H9 (cell line): ENCODE measurements at regions not wholly inside any gene's neighbourhood (a gene's known extent, or its start where the extent isn't known, plus 50 kb on each side); places are given as distances from the start of the nearest gene placed in this dataset.

ENCODE experiments used
- DNase-seq: peaks from one replicate; pipeline ENCODE4 v3.0.0-alpha.2; 2017
- H2AFZ ChIP-seq: one replicate; pipeline ENCODE4 v1.6.1; 2013; ENCODE audit warnings: mild to moderate bottlenecking, low read length, control low read depth, moderate library complexity
- H2AK5ac ChIP-seq: 2 replicates; pipeline ENCODE4 v1.6.1; 2013; ENCODE audit warnings: low read length, control low read depth, mixed read lengths; ENCODE audit not compliant: insufficient read length
- H2BK120ac ChIP-seq: one replicate; pipeline ENCODE4 v1.6.1; 2013; ENCODE audit warnings: low read depth, mild to moderate bottlenecking, low read length, control low read depth, inconsistent platforms; ENCODE audit not compliant: poor library complexity, severe bottlenecking
- H2BK12ac ChIP-seq: 2 replicates; pipeline ENCODE4 v1.6.1; 2013; ENCODE audit warnings: low read length, control low read depth, mixed read lengths, low read depth; ENCODE audit not compliant: insufficient read length
- H2BK15ac ChIP-seq: 2 replicates; pipeline ENCODE4 v1.6.1; 2013; ENCODE audit warnings: low read depth, low read length, control low read depth
- H2BK20ac ChIP-seq: one replicate; pipeline ENCODE4 v1.6.1; 2013; ENCODE audit warnings: low read depth, mild to moderate bottlenecking, low read length, control low read depth, inconsistent platforms; ENCODE audit not compliant: poor library complexity, severe bottlenecking
- H2BK5ac ChIP-seq: 2 replicates; pipeline ENCODE4 v1.6.1; 2013; ENCODE audit warnings: low read length, control low read depth, mixed read lengths; ENCODE audit not compliant: insufficient read length
- H3K14ac ChIP-seq: 2 replicates; pipeline ENCODE4 v1.6.1; 2013; ENCODE audit warnings: low read length, control low read depth; ENCODE audit not compliant: insufficient read depth
- H3K18ac ChIP-seq: 2 replicates; pipeline ENCODE4 v1.6.1; 2013; ENCODE audit warnings: low read depth, mild to moderate bottlenecking, mixed read lengths, low read length, control low read depth; ENCODE audit not compliant: insufficient read length
- H3K23ac ChIP-seq: 2 replicates; pipeline ENCODE4 v1.6.1; 2013; ENCODE audit warnings: low read length, control low read depth, mixed read lengths, low read depth; ENCODE audit not compliant: insufficient read length
- H3K23me2 ChIP-seq: 2 replicates; pipeline ENCODE4 v1.6.1; 2013; ENCODE audit warnings: low read depth, mild to moderate bottlenecking, mixed read lengths, low read length, control low read depth; ENCODE audit not compliant: insufficient read length, poor library complexity, severe bottlenecking
- H3K27ac ChIP-seq: 2 replicates; pipeline ENCODE4 v1.5.1; 2013; ENCODE audit warnings: low read length, control low read depth, mixed read lengths, low read depth; ENCODE audit not compliant: insufficient read length
- H3K27me3 ChIP-seq: 2 replicates; pipeline ENCODE4 v1.6.1; 2013; ENCODE audit warnings: low read length, control low read depth, inconsistent platforms; ENCODE audit not compliant: insufficient read depth
- H3K4ac ChIP-seq: 2 replicates; pipeline ENCODE4 v1.6.1; 2013; ENCODE audit warnings: low read depth, mild to moderate bottlenecking, control low read depth, inconsistent platforms, low read length, moderate library complexity
- H3K4me1 ChIP-seq: 2 replicates; pipeline ENCODE4 v1.6.1; 2013; ENCODE audit warnings: low read length, control low read depth, inconsistent platforms; ENCODE audit not compliant: insufficient read depth
- H3K4me2 ChIP-seq: 2 replicates; pipeline ENCODE4 v1.6.1; 2013; ENCODE audit warnings: low read length, control low read depth, mixed read lengths; ENCODE audit not compliant: insufficient read length, insufficient read depth
- H3K56ac ChIP-seq: 2 replicates; pipeline ENCODE4 v1.6.1; 2013; ENCODE audit warnings: low read depth, mild to moderate bottlenecking, mixed read lengths, low read length, control low read depth; ENCODE audit not compliant: insufficient read length
- H3K79me1 ChIP-seq: 2 replicates; pipeline ENCODE4 v1.6.1; 2013; ENCODE audit warnings: low read depth, mild to moderate bottlenecking, moderate library complexity, low read length, control low read depth, inconsistent platforms; ENCODE audit not compliant: insufficient read depth, poor library complexity, severe bottlenecking
- H3K79me2 ChIP-seq: 2 replicates; pipeline ENCODE4 v1.6.1; 2013; ENCODE audit warnings: low read length, control low read depth, inconsistent platforms; ENCODE audit not compliant: insufficient read depth
- H3K9ac ChIP-seq: 2 replicates; pipeline ENCODE4 v1.6.1; 2013; ENCODE audit warnings: low read length, control low read depth, mixed read lengths; ENCODE audit not compliant: insufficient read length; ENCODE audit errors: extremely low read depth
- H3K9me3 ChIP-seq: one replicate; pipeline ENCODE4 v1.6.1; 2013; ENCODE audit warnings: low read depth, low read length, inconsistent platforms; ENCODE audit not compliant: control insufficient read depth
- H3T11ph ChIP-seq: one replicate; pipeline ENCODE4 v1.6.1; 2013; ENCODE audit warnings: mild to moderate bottlenecking, low read length, control low read depth, inconsistent platforms
- H4K20me1 ChIP-seq: one replicate; pipeline ENCODE4 v1.6.1; 2013; ENCODE audit not compliant: control insufficient read depth, insufficient read length, insufficient read depth
- H4K5ac ChIP-seq: 2 replicates; pipeline ENCODE4 v1.6.1; 2013; ENCODE audit warnings: low read depth, mild to moderate bottlenecking, mixed read lengths, low read length, control low read depth; ENCODE audit not compliant: insufficient read length
- H4K8ac ChIP-seq: replicated peaks from 2 replicates; pipeline ENCODE4 v1.6.1; 2013; ENCODE audit warnings: low read length, control low read depth, mixed read lengths, low read depth; ENCODE audit not compliant: insufficient read length
- H4K91ac ChIP-seq: 2 replicates; pipeline ENCODE4 v1.6.1; 2013; ENCODE audit warnings: low read depth, mild to moderate bottlenecking, moderate library complexity, mixed read lengths, low read length, control low read depth; ENCODE audit not compliant: insufficient read length
- H3K27ac Mint-ChIP-seq, 3 experiments: 2 replicates in 2 of 3; 3 replicates in 1 of 3; pipeline ENCODE4 v1.8.0; 2020 to 2021; ENCODE audit warnings: mixed read lengths in 3 of 3, mild to moderate bottlenecking in 1 of 3, moderate library complexity in 1 of 3
- H3K27me3 Mint-ChIP-seq: 2 replicates; pipeline ENCODE4 v1.8.0; 2021; ENCODE audit warnings: low read depth, mild to moderate bottlenecking, moderate library complexity, mixed read lengths
- H3K36me3 Mint-ChIP-seq, 3 experiments: 2 replicates in 2 of 3; 3 replicates in 1 of 3; pipeline ENCODE4 v1.8.0; 2020 to 2021; ENCODE audit warnings: low read depth in 3 of 3, mixed read lengths in 3 of 3; ENCODE audit not compliant: insufficient read depth in 1 of 3
- H3K4me1 Mint-ChIP-seq, 2 experiments: 2 replicates each; pipeline ENCODE4 v1.8.0; 2020; ENCODE audit warnings: mixed read lengths in 2 of 2
- H3K4me3 Mint-ChIP-seq, 2 experiments: 2 replicates in 1 of 2; 3 replicates in 1 of 2; pipeline ENCODE4 v1.8.0; 2020 to 2021; ENCODE audit warnings: mild to moderate bottlenecking in 2 of 2, mixed read lengths in 2 of 2, moderate library complexity in 1 of 2
- H3K9me3 Mint-ChIP-seq, 2 experiments: 2 replicates in 1 of 2; 3 replicates in 1 of 2; pipeline ENCODE4 v1.8.0; 2020; ENCODE audit warnings: mild to moderate bottlenecking in 2 of 2, mixed read lengths in 2 of 2, moderate library complexity in 1 of 2
- WGBS: extraction: QIAGEN DNeasy Blood & Tissue Kit; methylation state at CpG from one replicate; pipeline ENCODE4 v1.1.7; 2013; ENCODE audit warnings: missing lambda C conversion rate, low lambda C conversion rate, mixed read lengths; ENCODE audit not compliant: insufficient read length; ENCODE audit errors: extremely low coverage; 5-methylcytosine and 5-hydroxymethylcytosine counted together
- TF ChIP-seq, protein P1 (sequence below): fragments of 200-600 bp; sonication (generic); conservative IDR thresholded peaks from 3 replicates; pipeline ENCODE4 v1.8.0; 2021; ENCODE audit warnings: antibody characterized with exemption, mild to moderate bottlenecking

DNA sequence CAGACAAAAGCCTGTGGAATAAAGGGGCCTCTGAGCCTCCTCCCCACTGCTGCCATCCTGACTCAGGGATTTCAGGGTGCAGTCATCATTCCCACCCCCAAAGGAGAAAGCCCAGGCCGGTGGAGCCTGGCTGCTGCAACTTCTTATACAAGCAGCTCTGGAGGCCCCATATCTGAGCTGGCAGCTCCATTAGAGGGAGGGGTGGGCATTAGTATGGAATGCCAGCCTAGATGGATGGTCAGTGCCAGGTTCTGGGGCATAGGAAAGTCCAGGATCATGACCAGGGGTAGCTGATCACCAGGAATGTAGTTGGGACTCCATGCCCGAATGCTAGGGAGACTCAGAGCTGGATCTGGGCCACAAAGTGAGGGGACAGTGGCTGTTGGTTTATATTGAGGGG is 581.0 kb downstream of the KCNJ18 start:
- Mint-ChIP-seq H3K27me3 (peaks cover 6% of the 10 kb centered on the region), H3K4me3 (no peak overlapping the region), H3K9me3 (peaks cover 92 to 97% of the 10 kb centered on the region in 2 experiments), H3K27ac (no peak overlapping the region), H3K4me1 (no peaks in the 10 kb centered on the region), H3K36me3 (peaks cover 14 to 40% (median 25%) of the 10 kb centered on the region in 3 experiments; a peak in 6 of 7 replicates)
- Histone ChIP-seq H2BK15ac (no peak overlapping the region), H3K23ac (no peak overlapping the region), H3K56ac (no peak overlapping the region), H3K23me2 (no peaks in the 10 kb centered on the region), H4K8ac (no peak overlapping the region), H3K9ac (no peak overlapping the region), H2AFZ (no peak overlapping the region), H4K5ac (no peak overlapping the region), H2AK5ac (no peak overlapping the region), H3K18ac (no peak overlapping the region), H2BK5ac (no peak overlapping the region), H3K79me1 (no peaks in the 10 kb centered on the region), H2BK20ac (no peak overlapping the region), H4K20me1 (no peaks in the 10 kb centered on the region), H3K9me3 (peaks cover 62% of the 10 kb centered on the region), H3T11ph (no peak overlapping the region), H3K4me2 (no peak overlapping the region), H3K27me3 (no peaks in the 10 kb centered on the region), H3K27ac (no peak overlapping the region), H3K4me1 (no peaks in the 10 kb centered on the region), H2BK120ac (no peak overlapping the region), H2BK12ac (no peak overlapping the region), H3K79me2 (no peaks in the 10 kb centered on the region), H4K91ac (no peak overlapping the region), H3K14ac (no peak overlapping the region), H3K4ac (no peak overlapping the region)
- no peak for DNase-seq
- TF ChIP-seq, protein P1, sequence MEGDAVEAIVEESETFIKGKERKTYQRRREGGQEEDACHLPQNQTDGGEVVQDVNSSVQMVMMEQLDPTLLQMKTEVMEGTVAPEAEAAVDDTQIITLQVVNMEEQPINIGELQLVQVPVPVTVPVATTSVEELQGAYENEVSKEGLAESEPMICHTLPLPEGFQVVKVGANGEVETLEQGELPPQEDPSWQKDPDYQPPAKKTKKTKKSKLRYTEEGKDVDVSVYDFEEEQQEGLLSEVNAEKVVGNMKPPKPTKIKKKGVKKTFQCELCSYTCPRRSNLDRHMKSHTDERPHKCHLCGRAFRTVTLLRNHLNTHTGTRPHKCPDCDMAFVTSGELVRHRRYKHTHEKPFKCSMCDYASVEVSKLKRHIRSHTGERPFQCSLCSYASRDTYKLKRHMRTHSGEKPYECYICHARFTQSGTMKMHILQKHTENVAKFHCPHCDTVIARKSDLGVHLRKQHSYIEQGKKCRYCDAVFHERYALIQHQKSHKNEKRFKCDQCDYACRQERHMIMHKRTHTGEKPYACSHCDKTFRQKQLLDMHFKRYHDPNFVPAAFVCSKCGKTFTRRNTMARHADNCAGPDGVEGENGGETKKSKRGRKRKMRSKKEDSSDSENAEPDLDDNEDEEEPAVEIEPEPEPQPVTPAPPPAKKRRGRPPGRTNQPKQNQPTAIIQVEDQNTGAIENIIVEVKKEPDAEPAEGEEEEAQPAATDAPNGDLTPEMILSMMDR: no peak
- WGBS: no CpG with 5 or more reads among the region's 2 CpGs
